HS-27A (cell line): ENCODE measurements at regions not wholly inside any gene's neighbourhood (a gene's known extent, or its start where the extent isn't known, plus 50 kb on each side); places are given as distances from the start of the nearest gene placed in this dataset.

ENCODE experiments used
- DNase-seq: peaks from one replicate; pipeline ENCODE4 v3.0.0-alpha.2; 2012; ENCODE audit warnings: low read depth, missing footprints

DNA sequence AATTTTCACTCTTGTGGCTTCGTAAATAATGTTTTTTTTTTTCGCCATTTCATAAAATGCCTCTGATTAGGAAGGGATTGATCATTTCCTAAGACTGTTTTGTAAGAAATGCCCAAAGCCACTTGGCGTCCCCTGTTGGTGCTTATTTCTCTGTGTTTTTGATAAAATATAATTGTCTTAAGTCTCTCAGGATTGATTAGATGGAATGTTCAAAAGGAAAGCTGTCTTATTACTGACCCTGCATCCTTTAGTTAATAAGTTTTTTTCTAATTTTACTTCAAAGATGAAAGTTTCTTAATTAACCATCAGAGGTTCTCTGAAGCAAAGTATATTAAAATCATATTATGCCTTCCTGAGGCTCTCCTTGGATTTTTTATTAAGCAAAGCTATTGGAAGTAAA lies 624.3 kb upstream of the TENM4 start:
- DNase-seq: no peak

DNA sequence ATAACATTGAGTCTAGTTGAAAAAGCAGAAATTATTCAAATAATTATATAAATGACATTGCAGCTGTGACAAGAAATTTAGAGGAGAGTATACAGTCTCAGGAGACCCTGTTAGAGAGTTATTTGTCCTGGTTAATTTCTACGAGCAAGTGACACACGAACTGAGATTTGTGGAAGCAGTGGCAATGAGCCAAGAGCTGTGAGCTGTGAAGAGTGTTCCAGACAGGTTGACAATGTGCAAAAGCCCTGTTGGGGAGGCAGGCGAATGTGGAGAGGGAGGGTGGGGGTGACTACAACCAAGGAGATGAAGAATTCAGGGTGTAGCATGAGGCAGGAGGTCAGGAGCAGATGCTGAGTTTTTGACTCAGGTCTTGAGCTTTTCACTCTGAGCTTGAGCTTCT lies 620.2 kb upstream of the TENM4 start:
- DNase-seq: no peak

DNA sequence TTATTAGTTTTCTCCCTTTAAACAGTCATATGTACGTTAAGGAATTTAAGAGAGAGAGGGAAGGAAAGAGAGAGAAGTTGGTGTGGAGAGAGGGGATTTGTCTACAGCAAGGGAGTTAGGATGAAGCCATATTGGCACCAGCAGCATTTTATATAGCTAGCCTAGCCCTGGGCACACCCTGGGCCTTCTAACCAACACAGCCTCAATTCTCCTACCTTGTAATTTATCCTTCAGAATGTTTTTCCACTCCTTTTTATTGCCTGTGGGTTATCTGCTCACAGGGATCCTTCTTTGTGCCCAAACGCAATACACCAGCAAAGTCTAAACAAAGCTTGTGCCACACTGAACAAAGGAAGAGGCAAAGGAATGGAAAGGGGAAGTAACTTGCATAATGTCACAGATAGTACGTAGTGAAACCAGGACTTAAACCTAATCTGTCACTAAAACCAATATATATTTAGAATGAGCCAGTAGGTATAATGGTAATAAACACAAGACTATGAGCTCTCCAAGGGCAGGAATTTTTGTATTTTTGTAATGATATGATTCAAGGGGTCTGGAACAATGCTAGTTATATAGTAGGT lies 613.8 kb upstream of the TENM4 start:
- no peak for DNase-seq

GRCh38 chr11:80048513-80048912 lies 607.7 kb upstream of the TENM4 start:
- DNase-seq: no peak

DNA sequence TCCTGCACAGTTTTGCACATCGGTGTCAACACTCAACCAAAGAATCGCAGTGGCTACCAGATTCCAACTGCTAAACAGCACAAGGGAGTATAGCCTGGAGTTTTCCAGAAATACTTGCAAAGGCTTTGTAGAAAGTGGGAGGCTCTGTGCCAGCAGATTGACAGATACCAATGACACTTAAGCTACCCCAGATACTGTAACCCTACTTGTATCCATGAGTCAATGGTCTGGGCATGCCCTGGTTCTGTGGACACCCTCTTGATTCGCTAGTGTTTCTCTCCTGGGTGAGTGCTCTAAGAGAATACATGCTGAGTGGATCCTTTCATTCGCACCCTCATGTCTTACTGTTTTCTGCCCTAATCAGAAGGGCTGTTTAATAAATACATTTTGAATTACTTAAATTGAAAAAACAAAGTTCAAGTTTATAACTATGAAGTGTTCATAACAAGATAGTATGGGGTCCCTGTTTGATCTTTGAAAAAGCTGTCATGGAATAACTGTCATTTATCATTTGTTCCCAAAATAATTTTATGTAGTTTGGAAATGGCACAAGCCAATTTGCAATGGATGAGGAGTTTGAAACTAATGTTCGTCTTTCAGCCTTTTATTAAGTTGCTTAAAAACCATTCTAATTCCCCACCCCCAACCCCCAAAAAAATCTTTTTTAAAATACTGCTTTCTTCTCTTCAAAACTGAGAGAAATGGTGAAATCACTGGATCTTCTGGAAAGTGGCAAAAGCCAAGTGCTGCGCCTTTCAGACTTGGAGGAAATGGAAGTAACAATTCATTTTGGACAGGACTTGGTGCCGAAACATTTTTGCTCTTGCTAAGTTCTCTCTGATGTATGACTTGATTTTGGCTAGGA lies 600.5 kb upstream of the TENM4 start:
- DNase-seq: no peak

GRCh38 chr11:80034801-80035200 lies 594.0 kb upstream of the TENM4 start:
- no peak for DNase-seq

- DNase-seq: no peak
Measured at GRCh38 chr11:80031014-80031600, 590.3 kb upstream of the TENM4 start.

- DNase-seq: no peak
Measured at GRCh38 chr11:80028998-80029397, 588.2 kb upstream of the TENM4 start.

- no peak for DNase-seq
Measured at GRCh38 chr11:80024119-80024518, 583.3 kb upstream of the TENM4 start.

- DNase-seq: no peak
Measured at GRCh38 chr11:80023386-80023785, 582.6 kb upstream of the TENM4 start.

DNA sequence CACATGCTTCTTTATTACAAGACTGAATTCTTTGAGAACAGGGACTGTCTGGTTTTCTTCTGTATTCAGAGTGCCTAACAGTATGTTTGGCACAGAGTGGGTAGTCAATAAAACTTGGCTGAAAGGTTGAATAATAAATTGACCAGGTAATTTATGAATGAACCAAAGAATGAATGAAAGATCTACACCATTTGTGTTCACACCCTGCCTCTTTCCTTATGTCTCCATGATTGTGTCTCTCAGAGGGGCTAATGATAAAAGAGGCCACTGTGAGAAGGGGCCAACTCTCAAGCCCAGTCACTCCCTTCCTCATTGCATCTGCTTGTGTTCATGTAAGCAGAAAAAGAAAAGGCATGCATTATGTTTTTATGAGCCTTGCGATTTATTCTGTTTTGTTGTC lies 569.7 kb upstream of the TENM4 start:
- DNase-seq: no peak

- no peak for DNase-seq
Measured at GRCh38 chr11:80009081-80009480, 568.3 kb upstream of the TENM4 start.

DNA sequence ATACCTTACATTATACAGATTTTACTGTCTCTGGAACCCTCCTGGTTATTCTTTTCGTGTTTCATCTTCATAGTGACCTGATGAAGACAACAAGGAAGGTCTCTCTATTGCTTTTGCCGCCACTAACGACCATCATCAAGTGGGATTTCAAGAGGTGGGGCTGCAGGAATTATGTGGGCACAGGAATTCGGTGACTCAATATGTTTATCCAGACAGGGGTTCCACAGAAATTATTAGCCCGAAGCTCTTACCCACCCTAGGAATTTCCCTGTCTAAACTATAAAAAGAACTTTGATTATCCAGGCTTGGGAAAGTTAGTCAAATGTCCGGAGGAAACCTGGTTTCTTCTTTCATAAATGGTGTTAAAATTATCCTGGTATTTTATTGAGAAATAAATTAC lies 566.8 kb upstream of the TENM4 start:
- no peak for DNase-seq

DNA sequence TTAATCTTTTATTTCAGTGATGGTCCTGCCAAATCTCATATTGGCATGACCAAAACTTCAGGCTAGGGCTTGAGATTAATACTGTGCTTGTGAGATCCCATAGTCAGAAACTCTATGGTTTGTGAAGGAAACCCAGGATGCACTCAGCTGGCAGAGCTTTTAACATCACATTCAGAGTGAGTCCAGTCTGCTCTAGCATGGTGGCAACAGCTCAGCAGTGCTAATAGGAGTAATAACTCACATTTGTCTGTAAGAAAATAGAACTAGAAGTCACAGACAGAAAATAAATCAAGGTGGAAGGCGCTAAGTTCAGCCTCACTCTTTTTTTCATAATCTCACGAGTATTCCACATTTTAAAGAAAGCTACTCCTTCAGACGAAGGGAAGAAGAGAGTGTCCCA lies 549.3 kb upstream of the TENM4 start:
- no peak for DNase-seq

DNA sequence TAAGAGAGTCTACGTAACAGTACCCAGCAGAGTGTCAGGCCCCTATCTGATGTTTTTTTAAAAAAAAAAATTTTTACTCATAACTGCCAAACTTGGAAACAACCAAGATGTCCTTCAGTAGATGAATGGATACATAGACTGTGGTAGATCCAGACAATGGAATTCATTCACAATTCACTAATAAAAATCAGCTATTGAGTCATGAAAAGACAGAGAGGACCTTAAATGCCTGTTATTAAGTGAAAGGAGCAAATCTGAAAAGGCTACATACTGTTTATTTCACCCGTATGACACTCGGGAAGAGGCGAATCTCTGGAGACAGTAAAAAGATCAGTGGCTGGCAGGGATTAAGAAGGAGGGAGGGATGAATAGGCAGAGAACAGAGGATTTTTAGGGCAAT lies 541.4 kb upstream of the TENM4 start:
- DNase-seq: no peak

- no peak for DNase-seq
Measured at GRCh38 chr11:79980916-79981315, 540.1 kb upstream of the TENM4 start.

- DNase-seq: no peak
Measured at GRCh38 chr11:79973721-79974617, 533.1 kb upstream of the TENM4 start.

DNA sequence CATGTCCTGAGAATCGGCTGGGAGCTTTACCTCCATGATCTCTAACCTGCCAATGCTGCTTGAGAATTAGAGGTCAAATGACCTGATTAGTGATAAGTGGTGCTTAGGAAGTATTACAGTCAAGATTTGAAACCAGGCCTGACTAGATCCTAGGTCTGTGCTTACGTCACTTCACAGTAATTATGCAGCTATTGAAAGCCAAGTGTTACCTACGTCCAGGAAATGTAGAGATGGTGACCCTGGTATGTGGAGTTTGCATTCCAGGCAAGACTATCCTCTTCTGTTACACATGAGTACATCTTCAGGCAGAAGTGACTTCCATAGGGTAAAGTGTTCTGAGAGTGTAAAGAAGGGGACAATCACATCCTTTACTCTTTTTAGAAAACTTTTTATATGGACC lies 530.4 kb upstream of the TENM4 start:
- no peak for DNase-seq

GRCh38 chr11:79966592-79966991 lies 525.8 kb upstream of the TENM4 start:
- no peak for DNase-seq

- DNase-seq: no peak
Measured at GRCh38 chr11:79963856-79964645, 523.2 kb upstream of the TENM4 start.

- DNase-seq: no peak
Measured at GRCh38 chr11:79960461-79960860, 519.6 kb upstream of the TENM4 start.

DNA sequence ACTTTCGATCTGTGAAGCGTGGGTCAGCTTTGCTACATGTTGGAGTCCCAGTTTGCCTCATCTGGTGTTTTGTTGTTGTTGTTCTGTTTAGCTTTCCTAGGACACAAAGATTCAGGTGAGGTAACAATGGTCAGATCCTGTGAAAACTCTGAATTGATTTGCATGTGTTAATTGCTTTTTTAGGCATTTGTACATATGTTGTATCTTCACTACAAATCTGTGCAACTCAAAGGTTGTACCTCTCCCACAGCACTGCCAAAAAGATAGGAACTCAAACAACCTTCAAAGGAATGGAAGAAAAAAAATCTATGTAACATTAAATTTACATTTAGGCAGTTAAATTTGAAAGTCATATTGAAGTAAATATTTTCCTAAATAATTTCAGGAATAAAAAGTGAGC lies 518.5 kb upstream of the TENM4 start:
- no peak for DNase-seq
